HFFc6 (cell line): ENCODE measurements at regions not wholly inside any gene's neighbourhood (a gene's known extent, or its start where the extent isn't known, plus 50 kb on each side); places are given as distances from the start of the nearest gene placed in this dataset.
"Not testable (repeated sequence)": the region's sequence is repeated elsewhere in the genome, so short reads cannot be mapped to it uniquely, and the experiment has no call there.

Experiments used
- DNase-seq: peaks from one replicate; pipeline ENCODE4 v3.0.0-alpha.2; 2018
- H3K27ac Mint-ChIP-seq: 2 replicates; pipeline ENCODE4 v1.8.0; 2020; ENCODE audit warnings: mild to moderate bottlenecking, mixed read lengths
- H3K27me3 Mint-ChIP-seq: 2 replicates; pipeline ENCODE4 v1.8.0; 2021; ENCODE audit warnings: mild to moderate bottlenecking, moderate library complexity, mixed read lengths; ENCODE audit not compliant: insufficient read depth
- H3K36me3 Mint-ChIP-seq: 2 replicates; pipeline ENCODE4 v1.8.0; 2021; ENCODE audit warnings: low read depth, mixed read lengths
- H3K4me1 Mint-ChIP-seq: 2 replicates; pipeline ENCODE4 v1.8.0; 2020; ENCODE audit warnings: low read depth, mixed read lengths
- H3K4me3 Mint-ChIP-seq: 2 replicates; pipeline ENCODE4 v1.8.0; 2020; ENCODE audit warnings: mild to moderate bottlenecking, moderate library complexity, mixed read lengths
- H3K9me3 Mint-ChIP-seq: 2 replicates; pipeline ENCODE4 v1.8.0; 2020; ENCODE audit warnings: mild to moderate bottlenecking, mixed read lengths
- CTCF ChIP-seq: fragments of 200-600 bp; sonication (generic); IDR thresholded peaks from 2 replicates; pipeline ENCODE4 v1.5.0; 2021; ENCODE audit warnings: antibody characterized with exemption, mild to moderate bottlenecking

GRCh38 chr6:121771937-121772720 is 336.7 kb downstream of the GJA1 start:
- no peak for DNase-seq
- no peaks in the 10 kb centered on the region; the same call in 1 of the 2 replicates for H3K27me3 Mint-ChIP-seq
- no peak overlapping the region for H3K27ac Mint-ChIP-seq
- no peaks in the 10 kb centered on the region for H3K36me3 Mint-ChIP-seq
- H3K4me3 Mint-ChIP-seq, result no peak overlapping the region
- TF ChIP-seq CTCF, result no peak
- H3K4me1 Mint-ChIP-seq, result peaks cover 8% of the 10 kb centered on the region; the same call in 1 of the 2 replicates
- H3K9me3 Mint-ChIP-seq, result no peaks in the 10 kb centered on the region

GRCh38 chr6:121776054-121776453 is 340.6 kb downstream of the GJA1 start:
- no peaks in the 10 kb centered on the region; the same call in 1 of the 2 replicates for H3K27me3 Mint-ChIP-seq
- no peak overlapping the region for H3K27ac Mint-ChIP-seq
- peaks cover 3% of the 10 kb centered on the region; the same call in 1 of the 2 replicates for H3K4me1 Mint-ChIP-seq
- no peaks in the 10 kb centered on the region for H3K36me3 Mint-ChIP-seq
- no peak for DNase-seq
- TF ChIP-seq CTCF, result no peak
- H3K4me3 Mint-ChIP-seq, result no peak overlapping the region
- no peaks in the 10 kb centered on the region for H3K9me3 Mint-ChIP-seq

- H3K36me3 Mint-ChIP-seq, result no peaks in the 10 kb centered on the region
Measured at GRCh38 chr6:121780325-121781321, 345.2 kb downstream of the GJA1 start.

GRCh38 chr6:121791396-121792315 is 356.2 kb downstream of the GJA1 start:
- no peak for DNase-seq
- peaks cover 11% of the 10 kb centered on the region; the same call in 1 of the 2 replicates for H3K36me3 Mint-ChIP-seq
- H3K27ac Mint-ChIP-seq, result no peak overlapping the region
- H3K27me3 Mint-ChIP-seq, result peaks cover 1% of the 10 kb centered on the region; the same call in 1 of the 2 replicates
- no peak overlapping the region for H3K4me3 Mint-ChIP-seq
- TF ChIP-seq CTCF, result peak; percentile 31
- H3K9me3 Mint-ChIP-seq, result no peaks in the 10 kb centered on the region
- peaks cover 26% of the 10 kb centered on the region for H3K4me1 Mint-ChIP-seq

More at GRCh38 chr6:121780325-121781321, 345.2 kb downstream of the GJA1 start:
- no peaks in the 10 kb centered on the region for H3K4me1 Mint-ChIP-seq
- no peaks in the 10 kb centered on the region for H3K9me3 Mint-ChIP-seq
- H3K4me3 Mint-ChIP-seq, result no peak overlapping the region
- peak; percentile 71 for DNase-seq
- no peaks in the 10 kb centered on the region for H3K27me3 Mint-ChIP-seq
- H3K27ac Mint-ChIP-seq, result no peak overlapping the region
- TF ChIP-seq CTCF, result no peak

- Mint-ChIP-seq H3K4me3 (peak overlapping the region; percentile 64), H3K27me3 (peaks cover 5% of the 10 kb centered on the region; the same call in 1 of the 2 replicates), H3K9me3 (peaks cover 14% of the 10 kb centered on the region), H3K36me3 (peaks cover 26% of the 10 kb centered on the region), H3K27ac (peak overlapping the region; percentile 80), H3K4me1 (peaks cover 30% of the 10 kb centered on the region)
- DNase-seq, result peak; percentile 88
- no peak for TF ChIP-seq CTCF
Measured at GRCh38 chr6:121794630-121795029, 359.2 kb downstream of the GJA1 start.

- not testable (repeated sequence) for H3K27me3 Mint-ChIP-seq, H3K4me3 Mint-ChIP-seq, H3K27ac Mint-ChIP-seq, DNase-seq
- peaks cover 39% of the 10 kb centered on the region for H3K36me3 Mint-ChIP-seq
- peaks cover 31% of the 10 kb centered on the region for H3K9me3 Mint-ChIP-seq
- peaks cover 30% of the 10 kb centered on the region for H3K4me1 Mint-ChIP-seq
Measured at GRCh38 chr6:121797598-121797997, 362.2 kb downstream of the GJA1 start.

- H3K4me3 Mint-ChIP-seq, H3K27ac Mint-ChIP-seq, DNase-seq, H3K27me3 Mint-ChIP-seq: not testable (repeated sequence)
- H3K9me3 Mint-ChIP-seq, result peaks cover 33% of the 10 kb centered on the region
- H3K4me1 Mint-ChIP-seq, result peaks cover 30% of the 10 kb centered on the region
- H3K36me3 Mint-ChIP-seq, result peaks cover 42% of the 10 kb centered on the region
Measured at GRCh38 chr6:121798126-121798525, 362.7 kb downstream of the GJA1 start.
